ENCODE measurements at regions not wholly inside any gene's neighbourhood (a gene's known extent, or its start where the extent isn't known, plus 50 kb on each side); places are given as distances from the start of the nearest gene placed in this dataset.
"Not testable (repeated sequence)": the region's sequence is repeated elsewhere in the genome, so short reads cannot be mapped to it uniquely, and the experiment has no call there.

DNA sequence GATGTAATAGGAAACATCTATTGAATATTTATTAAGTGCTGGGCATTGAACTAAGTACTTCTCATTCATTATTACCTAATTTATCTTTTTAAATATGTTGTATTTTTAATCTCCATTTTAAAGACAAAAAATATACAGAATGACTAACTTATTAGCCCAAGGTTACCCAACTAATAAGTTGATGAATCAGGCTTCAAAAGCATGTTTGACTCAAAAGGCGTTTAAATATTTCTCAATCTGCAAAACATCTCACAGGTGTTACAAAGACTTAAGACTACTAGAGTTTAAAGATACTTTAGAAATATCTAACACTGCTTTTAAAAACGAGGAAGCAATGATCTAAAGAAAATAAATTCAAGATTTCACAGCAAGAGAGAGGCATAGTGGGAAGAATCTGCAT is 457.4 kb upstream of the DCN start:
- no peak for DNase-seq (ENCODE audit: low read depth in 4 of 4, low spot score in 2 of 4)

DNA sequence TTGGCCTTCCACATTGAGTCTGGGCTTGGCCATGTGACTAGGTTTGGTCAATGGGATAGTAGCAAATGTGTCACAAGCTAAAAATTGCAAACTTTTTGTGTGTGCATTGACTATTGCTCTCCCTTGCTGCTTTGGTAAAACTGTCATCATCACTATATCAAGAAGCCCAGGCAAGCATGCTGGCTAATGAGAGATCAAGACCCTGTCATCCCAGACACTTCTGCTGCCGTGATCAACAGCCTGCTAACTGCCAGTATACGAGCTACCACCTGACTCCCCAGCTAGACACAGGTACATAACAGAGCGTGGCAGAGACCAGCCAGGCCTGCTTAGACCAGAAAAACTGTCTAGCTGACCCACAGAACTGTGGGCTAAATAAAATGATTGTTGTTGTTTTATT is 456.7 kb upstream of the DCN start:
- DNase-seq (ENCODE audit: low read depth in 4 of 4, low spot score in 2 of 4): no peak

DNA sequence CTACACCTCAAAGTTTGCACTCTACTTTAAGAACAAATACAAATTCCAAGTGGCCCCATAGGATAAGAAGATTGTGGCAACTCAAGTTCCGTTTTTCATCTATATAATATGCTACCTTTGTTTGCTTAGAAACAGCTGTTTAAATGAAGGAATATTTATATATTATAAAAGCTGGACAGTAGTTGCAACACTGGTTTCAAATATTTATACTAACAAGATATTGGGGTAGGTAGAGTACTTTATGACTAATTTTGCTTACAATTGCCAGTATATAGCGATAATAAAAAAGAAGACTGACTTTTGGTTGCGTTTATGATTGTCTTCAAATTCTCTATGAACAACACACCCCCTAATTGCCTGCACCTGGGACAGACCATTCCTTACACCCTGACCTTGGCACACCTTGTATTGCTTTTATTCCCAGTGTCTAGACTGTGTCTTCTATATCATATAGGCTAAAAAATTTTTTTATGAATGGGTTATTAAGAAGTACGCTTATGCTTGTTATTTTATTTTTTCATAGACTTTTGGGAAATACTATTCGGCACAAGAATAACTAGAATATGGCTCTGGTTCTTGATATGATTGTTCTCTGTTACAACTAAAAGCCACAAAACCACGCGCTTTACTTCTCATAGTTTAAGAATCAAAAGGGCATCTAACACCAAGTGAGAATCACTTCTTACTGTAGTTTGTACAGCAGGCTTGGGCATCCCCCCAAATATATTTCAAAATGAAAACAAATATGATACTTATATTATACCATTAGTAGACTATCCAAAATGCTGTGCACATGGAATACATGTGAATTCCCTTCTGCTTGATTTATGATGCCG is 455.4 kb upstream of the DCN start:
- DNase-seq (ENCODE audit: low read depth in 4 of 4, low spot score in 2 of 4): no peak

- DNase-seq (ENCODE audit: low read depth in 4 of 4, low spot score in 2 of 4): no peak
Observed at GRCh38 chr12:91636721-91637120, 454.1 kb upstream of the DCN start.

GRCh38 chr12:91634386-91634713 is 451.7 kb upstream of the DCN start:
- not testable (repeated sequence) for DNase-seq (ENCODE audit: low read depth in 4 of 4, low spot score in 2 of 4)

- DNase-seq (ENCODE audit: low read depth in 4 of 4, low spot score in 2 of 4): no peak
Observed at GRCh38 chr12:91633734-91634357, 451.2 kb upstream of the DCN start.

DNA sequence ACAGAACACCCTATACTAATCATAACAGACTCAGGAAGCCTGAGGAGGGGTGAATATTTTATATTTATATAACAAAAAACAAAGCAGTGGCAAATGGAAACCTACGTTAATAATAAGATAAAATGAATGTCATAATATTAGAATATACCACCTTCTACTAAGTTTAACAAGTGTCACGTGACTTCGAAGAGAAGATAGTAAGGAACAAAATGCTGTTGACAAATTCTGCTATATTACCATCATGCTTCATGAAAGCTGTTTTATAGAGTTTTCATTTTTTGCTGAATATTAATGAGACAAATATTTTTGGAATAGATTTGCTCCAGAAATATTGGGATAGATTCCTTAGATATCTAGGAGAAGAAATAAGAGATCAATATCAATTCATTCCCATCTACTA is 450.6 kb upstream of the DCN start:
- no peak for DNase-seq (ENCODE audit: low read depth in 4 of 4, low spot score in 2 of 4)

- DNase-seq (ENCODE audit: low read depth in 4 of 4, low spot score in 2 of 4): no peak
Observed at GRCh38 chr12:91632042-91632786, 449.6 kb upstream of the DCN start.

GRCh38 chr12:91630596-91631293 is 448.1 kb upstream of the DCN start:
- DNase-seq (ENCODE audit: low read depth in 4 of 4, low spot score in 2 of 4): no peak

GRCh38 chr12:91630083-91630482 is 447.5 kb upstream of the DCN start:
- DNase-seq (ENCODE audit: low read depth in 4 of 4, low spot score in 2 of 4): no peak

GRCh38 chr12:91629440-91629839 is 446.8 kb upstream of the DCN start:
- DNase-seq (ENCODE audit: low read depth in 4 of 4, low spot score in 2 of 4): no peak

GRCh38 chr12:91628656-91629055 is 446.0 kb upstream of the DCN start:
- DNase-seq (ENCODE audit: low read depth in 4 of 4, low spot score in 2 of 4): no peak

- no peak for DNase-seq (ENCODE audit: low read depth in 4 of 4, low spot score in 2 of 4)
Observed at GRCh38 chr12:91627225-91627624, 444.6 kb upstream of the DCN start.

GRCh38 chr12:91622981-91623380 is 440.4 kb upstream of the DCN start:
- DNase-seq (ENCODE audit: low read depth in 4 of 4, low spot score in 2 of 4): no peak

- no peak for DNase-seq (ENCODE audit: low read depth in 4 of 4, low spot score in 2 of 4)
Observed at GRCh38 chr12:91622037-91622436, 439.4 kb upstream of the DCN start.

- DNase-seq (ENCODE audit: low read depth in 4 of 4, low spot score in 2 of 4): peak in 2 of 4 donors; percentile 11 to 25
Observed at GRCh38 chr12:91620992-91621391, 438.4 kb upstream of the DCN start.

GRCh38 chr12:91620422-91620821 is 437.8 kb upstream of the DCN start:
- DNase-seq (ENCODE audit: low read depth in 4 of 4, low spot score in 2 of 4): no peak

- no peak for DNase-seq (ENCODE audit: low read depth in 4 of 4, low spot score in 2 of 4)
Observed at GRCh38 chr12:91618281-91618680, 435.7 kb upstream of the DCN start.

DNA sequence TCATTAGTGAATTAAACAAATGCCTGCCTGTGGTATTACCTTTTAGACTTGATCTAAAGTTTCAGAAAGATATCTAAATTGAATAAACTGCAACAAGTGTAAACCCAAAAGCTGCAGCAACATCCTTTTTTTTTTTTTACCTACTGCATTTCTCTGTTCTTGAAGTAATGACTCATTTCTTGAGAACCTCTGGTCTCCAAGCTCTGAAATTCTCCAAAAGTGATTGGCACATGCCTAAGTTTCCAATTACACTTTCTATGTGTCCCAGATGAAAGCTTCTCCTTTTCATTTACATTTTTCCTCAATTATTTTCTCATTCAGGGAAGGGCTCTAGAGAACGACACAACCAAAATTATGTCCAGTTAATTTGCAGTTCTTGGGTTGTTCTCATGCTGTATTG is 435.2 kb upstream of the DCN start:
- no peak for DNase-seq (ENCODE audit: low read depth in 4 of 4, low spot score in 2 of 4)

DNA sequence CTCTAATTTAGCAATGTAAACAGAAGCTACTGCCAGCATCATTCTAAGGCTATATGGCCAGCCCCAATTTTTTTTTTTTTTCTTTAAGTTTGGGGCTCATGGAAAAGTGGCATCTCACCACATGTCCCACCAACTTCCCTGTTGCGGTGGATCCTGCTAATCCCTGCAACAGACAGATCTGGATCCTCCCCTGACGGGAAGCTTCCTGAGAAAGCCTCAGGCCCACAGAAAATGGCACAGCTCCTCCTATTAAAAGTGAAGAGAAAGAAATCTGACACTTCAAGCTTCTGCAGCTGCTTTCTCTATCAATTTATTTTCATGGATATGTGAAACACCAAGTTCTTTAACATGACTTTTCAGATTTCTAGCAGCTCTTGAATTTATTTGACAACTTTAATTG is 433.8 kb upstream of the DCN start:
- no peak for DNase-seq (ENCODE audit: low read depth in 4 of 4, low spot score in 2 of 4)

- no peak for DNase-seq (ENCODE audit: low read depth in 4 of 4, low spot score in 2 of 4)
Observed at GRCh38 chr12:91613223-91613779, 430.7 kb upstream of the DCN start.
